DMS153 (cell line): ENCODE measurements at regions not wholly inside any gene's neighbourhood (a gene's known extent, or its start where the extent isn't known, plus 50 kb on each side); places are given as distances from the start of the nearest gene placed in this dataset.

ENCODE experiments used
- DNase-seq: peaks from one replicate; lab custom pipeline; 2025; lab: John Stamatoyannopoulos, UW

DNA sequence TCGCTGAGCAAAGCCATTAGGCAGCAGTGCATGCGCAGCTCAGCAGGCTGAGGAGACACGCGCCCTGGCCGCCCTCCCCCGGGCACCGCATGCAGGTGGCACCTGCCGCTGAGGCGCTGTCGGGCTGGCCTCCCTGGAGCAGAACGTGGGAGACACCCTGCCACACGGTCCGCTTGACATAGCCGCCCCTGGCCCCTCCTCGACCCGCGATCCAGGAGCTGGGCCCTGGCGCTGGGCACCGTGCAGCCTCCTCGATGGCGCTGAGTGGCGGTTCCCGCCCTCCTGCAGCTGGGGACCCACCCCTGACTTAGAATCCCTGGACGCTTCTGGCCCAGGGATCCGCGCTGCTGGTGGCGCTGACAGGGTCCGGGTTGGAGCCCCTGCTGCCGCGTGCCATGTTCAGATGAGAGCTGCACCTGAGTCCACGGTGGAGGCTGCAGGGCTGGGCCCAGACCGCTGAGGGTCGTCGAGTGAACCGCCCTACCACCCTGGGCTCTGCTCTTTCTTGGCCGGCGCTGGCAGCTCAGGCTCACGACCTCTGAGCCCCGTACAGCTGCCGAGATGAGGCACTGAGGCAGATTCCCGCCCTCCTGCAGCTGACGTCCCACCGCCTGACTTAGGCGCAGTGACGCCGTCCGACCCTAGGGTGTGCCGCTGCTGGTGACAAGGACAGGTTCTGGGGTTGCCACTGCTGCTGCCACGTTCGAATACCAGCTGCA, 116.8 kb downstream of the OR13A1 start:
- no peak for DNase-seq

- no peak for DNase-seq
These were observed 116.1 kb downstream of the OR13A1 start for GRCh38 chr10:45199205-45199740.

GRCh38 chr10:45201271-45201670, 114.1 kb downstream of the OR13A1 start:
- no peak for DNase-seq

- DNase-seq = no peak
These were observed 113.2 kb downstream of the OR13A1 start for GRCh38 chr10:45202242-45202641.

- no peak for DNase-seq
These were observed 110.2 kb downstream of the OR13A1 start for GRCh38 chr10:45204954-45205775.

DNA sequence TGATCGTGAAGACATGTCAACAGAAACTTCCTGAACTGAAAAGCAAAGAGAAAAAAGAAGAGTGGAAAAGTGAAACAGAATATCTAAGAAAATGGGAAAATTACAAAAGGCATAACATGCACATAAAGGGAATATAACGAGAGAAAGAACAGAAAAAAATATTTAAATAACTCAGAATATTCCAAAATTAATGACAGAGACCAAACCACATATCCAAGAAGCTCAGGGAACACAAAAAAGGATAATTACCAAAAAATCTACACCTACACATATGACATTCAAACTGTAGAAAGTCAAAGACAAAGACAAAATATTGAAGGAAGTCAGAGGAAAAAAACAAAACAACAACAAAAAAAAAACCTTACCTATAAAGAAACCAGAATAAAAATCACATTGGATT, 105.5 kb downstream of the OR13A1 start:
- DNase-seq = no peak

DNA sequence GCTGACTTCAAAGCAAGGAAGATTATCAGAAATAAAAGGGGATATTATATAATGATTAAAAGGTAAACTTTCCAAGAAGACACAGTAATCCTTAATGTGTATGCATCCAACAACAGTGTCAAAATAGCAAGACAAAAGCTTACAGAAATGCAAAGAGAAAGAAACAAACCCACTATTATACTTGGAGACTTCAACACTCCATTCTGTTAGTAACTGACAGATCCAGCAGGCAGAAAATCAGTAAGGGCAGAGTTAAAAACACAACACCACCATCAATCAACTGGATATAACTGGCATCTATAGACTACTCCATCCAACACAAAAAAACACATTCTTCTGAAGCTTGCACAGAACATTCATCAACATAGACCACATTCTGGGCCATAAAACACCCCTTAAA, 103.8 kb downstream of the OR13A1 start:
- DNase-seq = no peak

- DNase-seq = no peak
These were observed 96.0 kb downstream of the OR13A1 start for GRCh38 chr10:45219416-45219815.

DNA sequence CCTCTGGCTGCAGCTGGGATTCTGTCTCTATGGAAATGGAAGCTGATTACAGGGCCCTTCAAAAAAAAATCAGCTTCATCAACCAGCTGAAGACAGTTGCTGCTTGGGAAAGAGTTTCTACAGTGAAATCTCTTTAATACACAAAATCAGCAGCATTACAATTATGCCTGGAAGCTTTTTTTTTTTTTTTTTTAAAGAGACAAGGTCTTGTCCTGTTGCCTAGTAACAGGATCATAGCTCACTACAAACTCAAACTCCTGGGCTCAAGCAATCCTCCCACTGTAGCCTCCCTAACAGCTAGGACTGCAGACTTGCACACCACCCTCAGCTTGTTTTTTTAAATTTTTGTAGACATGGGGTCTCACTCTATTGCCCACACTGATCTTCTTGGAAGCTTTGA, 94.5 kb downstream of the OR13A1 start:
- DNase-seq = no peak

DNA sequence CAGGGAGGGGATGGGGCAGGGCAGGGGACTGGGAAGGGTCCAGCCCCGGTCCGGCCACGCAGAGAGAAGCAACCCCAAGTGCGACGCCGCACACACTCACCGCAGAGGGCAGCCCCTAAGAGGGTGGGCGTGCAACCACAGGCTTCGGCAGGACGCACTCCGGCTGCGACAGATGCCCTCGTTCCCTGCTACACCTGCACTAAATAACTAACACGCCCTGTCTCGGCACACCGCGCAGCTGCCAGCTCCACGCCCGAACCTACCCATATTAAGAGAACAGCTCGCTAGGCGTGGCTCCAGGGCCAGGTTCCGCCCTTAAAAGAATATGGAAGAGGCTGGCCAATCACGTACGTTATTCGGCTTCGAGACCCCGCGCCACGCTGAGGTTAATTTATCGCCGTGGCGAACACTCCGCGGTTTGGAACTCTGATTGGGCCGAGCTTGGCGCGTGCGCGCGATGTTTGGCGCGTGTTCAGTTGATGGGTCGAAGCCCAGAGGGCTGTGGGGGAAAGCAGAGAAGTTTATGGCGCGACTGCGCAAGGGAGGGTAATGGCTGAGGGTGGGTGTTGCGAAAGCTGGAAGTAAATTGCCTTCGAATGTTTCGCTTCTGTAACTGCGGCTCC, 91.1 kb downstream of the OR13A1 start:
- DNase-seq = no peak

DNA sequence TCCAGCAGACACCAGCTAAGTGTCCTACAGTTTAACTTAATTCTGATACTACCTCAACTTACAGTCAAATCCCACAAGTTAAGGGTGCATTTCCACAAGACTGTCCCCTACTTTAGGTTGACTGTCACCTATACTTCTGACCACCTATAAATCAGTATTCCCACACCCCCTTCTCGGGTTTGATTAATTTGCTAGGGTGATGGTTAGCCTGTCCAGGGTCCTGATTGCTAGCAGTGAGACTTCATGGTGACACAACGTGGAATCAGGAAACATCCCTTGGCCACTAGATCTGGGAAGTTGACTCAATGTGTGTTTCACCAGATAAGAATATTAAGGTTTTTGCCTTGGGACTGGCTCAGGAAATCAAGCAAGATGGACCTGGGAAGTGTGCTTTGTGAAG, 88.4 kb downstream of the OR13A1 start:
- no peak for DNase-seq

DNA sequence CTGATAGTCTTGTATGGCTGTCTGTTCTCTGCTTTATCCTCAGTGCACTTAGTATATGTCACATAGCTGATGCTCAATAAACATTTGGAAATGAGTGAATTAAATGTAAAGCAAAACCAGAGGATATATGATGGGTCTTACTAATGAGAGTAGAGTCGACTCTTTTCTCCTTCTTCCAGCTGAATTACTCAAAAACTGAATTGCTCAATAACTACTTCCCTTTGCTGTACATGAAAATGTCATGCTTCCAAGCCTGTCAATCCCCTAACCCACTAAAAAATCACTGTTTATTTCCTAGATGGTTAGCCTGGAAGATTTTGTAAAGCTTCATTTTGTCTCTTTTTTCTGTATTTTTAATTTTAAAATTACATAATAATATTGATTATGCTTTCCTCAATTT, 88.0 kb downstream of the OR13A1 start:
- DNase-seq = no peak

- DNase-seq = no peak
These were observed 85.6 kb downstream of the OR13A1 start for GRCh38 chr10:45229823-45230222.

GRCh38 chr10:45235260-45235769, 80.1 kb downstream of the OR13A1 start:
- DNase-seq = peak; percentile 77

- DNase-seq = no peak
These were observed 79.6 kb downstream of the OR13A1 start for GRCh38 chr10:45235798-45236220.

- DNase-seq = no peak
These were observed 76.5 kb downstream of the OR13A1 start for GRCh38 chr10:45238896-45239295.

DNA sequence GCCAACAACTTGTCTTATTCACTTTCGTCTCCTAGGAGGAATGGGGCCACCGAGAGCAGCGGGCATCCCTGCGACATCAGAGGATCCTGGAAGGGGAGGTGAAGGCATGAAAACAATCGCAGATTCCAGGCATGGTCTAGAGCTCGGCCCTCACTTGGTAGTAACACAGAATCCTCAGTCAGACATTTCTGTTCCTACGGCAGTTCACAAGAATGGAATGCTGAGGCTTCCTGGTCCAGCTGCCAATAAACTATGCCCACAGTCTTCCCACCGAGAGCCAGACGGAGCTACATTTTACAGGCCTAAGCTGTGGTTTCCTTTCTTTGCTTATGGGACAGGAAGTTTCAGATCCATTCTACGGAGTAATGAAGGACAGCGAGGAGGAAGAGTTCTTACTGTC, 75.8 kb downstream of the OR13A1 start:
- DNase-seq = no peak

DNA sequence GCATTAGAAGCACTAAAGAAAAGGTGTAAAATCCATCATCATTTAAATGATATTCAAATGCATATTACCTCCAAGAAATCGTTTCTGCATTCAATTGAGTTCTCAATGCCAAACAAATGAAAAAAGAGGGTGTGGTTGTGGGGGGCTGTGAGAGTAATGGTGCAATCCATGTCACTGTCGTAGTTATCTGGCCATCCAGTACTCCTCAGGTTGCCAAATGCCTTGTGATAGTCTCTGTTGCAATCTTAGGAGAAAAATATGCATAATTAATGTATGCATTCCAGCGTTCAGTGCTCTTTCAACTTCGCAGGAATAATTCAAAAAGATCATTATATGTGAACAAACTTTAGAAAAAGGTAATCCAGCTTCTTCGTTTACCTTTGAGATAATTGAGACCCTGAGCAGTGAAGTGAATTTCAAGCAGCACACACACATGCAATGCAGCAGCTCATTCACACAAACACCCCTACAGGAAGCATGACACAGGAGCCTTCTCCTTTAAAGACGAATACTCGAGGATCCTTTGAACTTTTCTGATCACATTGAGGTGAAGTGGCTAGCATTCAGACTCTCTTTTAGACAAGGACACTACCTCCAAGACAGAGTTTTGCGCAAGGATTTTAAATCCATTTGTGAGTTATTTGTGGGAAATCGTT, 73.4 kb downstream of the OR13A1 start:
- DNase-seq = no peak

GRCh38 chr10:45243261-45243660, 72.1 kb downstream of the OR13A1 start:
- DNase-seq = no peak

GRCh38 chr10:45246522-45246921, 68.9 kb downstream of the OR13A1 start:
- DNase-seq = no peak

DNA sequence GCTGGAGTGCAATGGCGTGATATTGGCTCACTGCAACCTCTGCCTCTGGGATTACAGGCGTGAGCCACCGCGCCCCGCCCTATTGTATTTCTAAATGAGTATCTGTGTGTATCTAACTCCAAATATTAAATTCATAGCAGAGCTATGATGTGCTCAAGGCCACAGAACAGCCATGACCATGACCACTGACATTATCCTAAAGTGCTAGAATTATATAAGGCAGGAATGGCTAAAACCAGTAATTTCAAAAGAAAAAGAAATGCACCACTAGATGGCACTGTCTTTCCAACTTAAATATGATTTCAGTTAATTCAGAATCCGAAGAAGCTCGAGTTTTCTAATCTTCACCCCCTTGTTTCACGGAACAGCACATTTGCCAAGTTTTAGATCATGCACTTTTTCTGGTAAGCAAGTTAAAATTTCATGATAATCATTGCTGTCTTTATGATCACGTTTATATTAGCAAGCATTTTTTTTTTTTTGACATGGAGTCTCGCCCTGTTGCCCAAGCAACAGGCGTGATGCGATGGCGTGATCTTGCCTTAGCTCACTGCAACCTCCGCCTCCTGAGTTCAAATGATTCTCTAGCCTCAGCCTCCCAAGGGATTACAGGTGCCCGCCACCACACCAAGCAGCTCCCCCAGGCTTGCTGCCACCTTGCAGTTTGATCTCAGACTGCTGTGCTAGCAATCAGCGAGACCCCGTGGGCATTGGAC, 65.3 kb downstream of the OR13A1 start:
- DNase-seq = peak; percentile 70
